SK-N-SH treated with all-trans-retinoic acid at 6 μM for 48 hours (cell line): ENCODE measurements at regions not wholly inside any gene's neighbourhood (a gene's known extent, or its start where the extent isn't known, plus 50 kb on each side); places are given as distances from the start of the nearest gene placed in this dataset.

Source experiments
- CSDC2 ChIP-seq: fragments of 250-450 bp; sonication (Bioruptor Pico); IDR thresholded peaks from 2 replicates; pipeline ENCODE4 v1.5.0; 2020; ENCODE audit warnings: mild to moderate bottlenecking, moderate library complexity
- RARB ChIP-seq: fragments of 250-450 bp; sonication (Bioruptor Pico); IDR thresholded peaks from 2 replicates; pipeline ENCODE4 v1.8.0; 2021; ENCODE audit warnings: mild to moderate bottlenecking, moderate library complexity
- SNAI2 ChIP-seq: fragments of 250-450 bp; sonication (Bioruptor Pico); IDR thresholded peaks from 2 replicates; pipeline ENCODE4 v1.5.0; 2020; ENCODE audit warnings: mild to moderate bottlenecking, moderate library complexity
- ZNF70 ChIP-seq: fragments of 450-650 bp; formaldehyde crosslinking; IDR thresholded peaks from 2 replicates; pipeline ENCODE4 v1.5.0; 2020; ENCODE audit warnings: mild to moderate bottlenecking, moderate library complexity
- ZNF8 ChIP-seq: fragments of 450-650 bp; formaldehyde crosslinking; IDR thresholded peaks from 2 replicates; pipeline ENCODE4 v1.5.0; 2020; ENCODE audit warnings: mild to moderate bottlenecking, moderate library complexity

GRCh38 chr20:6651561-6651960 lies 115.9 kb upstream of the BMP2 start:
- TF ChIP-seq RARB (CRISPR knock-in tag) (no peak), ZNF70 (CRISPR knock-in tag) (no peak), CSDC2 (CRISPR knock-in tag) (no peak), ZNF8 (CRISPR knock-in tag) (no peak), SNAI2 (no peak)
